ENCODE measurements at regions not wholly inside any gene's neighbourhood (a gene's known extent, or its start where the extent isn't known, plus 50 kb on each side); places are given as distances from the start of the nearest gene placed in this dataset.
A peak's percentile ranks its signal among the peaks of the same experiment; 100 is the strongest.

GRCh38 chr6:14458669-14459266, 341.2 kb downstream of the CD83 start:
- no peak for TF ChIP-seq POLR2A (IDR thresholded peaks at IDR 0.05; ENCODE audit: borderline replicate concordance, extremely low read depth, insufficient read depth, insufficient read length)
- no peak for TF ChIP-seq POLR2AphosphoS5 (IDR thresholded peaks at IDR 0.05; ENCODE audit: low read depth, low read length)
- TF ChIP-seq CTCF (IDR thresholded peaks at IDR 0.05 in 2 of 3, conservative IDR thresholded peaks at IDR 0.05 in 1 of 3; ENCODE audit: borderline replicate concordance in 1 of 3, insufficient read depth in 1 of 3, low read depth in 2 of 3, low read length in 2 of 3) = no peak
- TF ChIP-seq REST (IDR thresholded peaks at IDR 0.05; ENCODE audit: low read depth) = no peak
- no peak for TF ChIP-seq EZH2 (IDR thresholded peaks at IDR 0.05)
- TF ChIP-seq FOSL1 (IDR thresholded peaks at IDR 0.05; ENCODE audit: low read depth) = 0 out of 2 replicates have a peak, but pooled peaks have one; percentile 10
- TF ChIP-seq ZFX (IDR thresholded peaks at IDR 0.05) = no peak
- no peak for TF ChIP-seq RAD21 (IDR thresholded peaks at IDR 0.05; ENCODE audit: low read depth)
- TF ChIP-seq SIN3A (IDR thresholded peaks at IDR 0.05; ENCODE audit: low read depth) = no peak
- TF ChIP-seq YY1 (IDR thresholded peaks at IDR 0.05; ENCODE audit: extremely low read depth, insufficient replicate concordance, low read depth, low read length) = no peak
- no peak for TF ChIP-seq EZH2phosphoT487 (IDR thresholded peaks at IDR 0.05; ENCODE audit: borderline replicate concordance)

All from HCT116 (cell line).